Motor neuron (in vitro differentiated cells): ENCODE measurements at regions not wholly inside any gene's neighbourhood (a gene's known extent, or its start where the extent isn't known, plus 50 kb on each side); places are given as distances from the start of the nearest gene placed in this dataset.
"Not testable (repeated sequence)": the region's sequence is repeated elsewhere in the genome, so short reads cannot be mapped to it uniquely, and the experiment has no call there.

ENCODE experiments used
- ATAC-seq, 8 experiments: fragments of 200-7000 bp; cut with Tn5 transposase; replicated peaks in 6 of 8; 2 replicates each; pipeline ENCODE4 v1.8.0; 2021; ENCODE audit warnings: mild to moderate bottlenecking in 8 of 8, moderate library complexity in 8 of 8
- H3K27ac ChIP-seq, 2 donors: fragments of 250-450 bp; sonication (Bioruptor Pico); 2 replicates each; pipeline ENCODE4 v1.9.0; 2021; ENCODE audit warnings: antibody characterized with exemption in 2 of 2, mild to moderate bottlenecking in 2 of 2, moderate library complexity in 1 of 2
- H3K4me1 ChIP-seq, 2 donors: fragments of 250-450 bp; sonication (Bioruptor Pico); replicated peaks in 1 of 2; 2 replicates each; pipeline ENCODE4 v1.6.1; 2021; ENCODE audit warnings: antibody characterized with exemption in 2 of 2, mild to moderate bottlenecking in 2 of 2, moderate library complexity in 1 of 2
- H3K4me3 ChIP-seq, 5 donors: fragments of 250-450 bp; sonication (Bioruptor Pico); 2 replicates each; pipeline ENCODE4 v1.9.0; 2021; ENCODE audit warnings: antibody characterized with exemption in 5 of 5, mild to moderate bottlenecking in 5 of 5, moderate library complexity in 4 of 5
- WGBS, 10 experiments: fragments of 450-650 bp; shearing (Covaris generic); methylation state at CpG; one replicate each; pipeline ENCODE4 v1.0.0; 2022; 5-methylcytosine and 5-hydroxymethylcytosine counted together
- in situ Hi-C, 9 experiments: fragments of 400-800 bp; cut with MboI; loops; one replicate each; pipeline ENCODE4 v1.15.0; 2021; ENCODE audit warnings: low sequenced_read_pairs in 9 of 9, low pct_unique_long_range_greater_than_20kb in 2 of 9; ENCODE audit not compliant: unreplicated experiment in 9 of 9

DNA sequence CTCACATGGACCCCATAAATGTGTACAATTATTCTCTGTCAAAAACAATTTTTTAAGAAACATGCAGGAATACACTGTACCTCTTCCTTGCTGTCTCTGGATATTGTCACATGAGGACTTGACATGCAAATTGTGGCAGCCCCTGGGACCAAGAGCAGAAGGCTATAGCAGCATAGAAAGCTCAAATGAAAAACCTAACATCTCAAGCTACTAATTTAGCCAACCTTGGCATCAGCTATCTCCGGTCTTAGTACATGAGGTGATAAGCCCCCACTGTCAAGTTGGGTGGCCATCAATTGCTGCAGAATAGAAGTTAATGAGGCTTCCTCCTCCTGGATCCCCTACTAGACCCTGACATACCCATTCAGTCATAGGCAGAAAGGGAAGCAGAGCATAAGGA is 101.0 kb upstream of the CLEC6A start:
- in situ Hi-C loops: not testable (repeated sequence)

DNA sequence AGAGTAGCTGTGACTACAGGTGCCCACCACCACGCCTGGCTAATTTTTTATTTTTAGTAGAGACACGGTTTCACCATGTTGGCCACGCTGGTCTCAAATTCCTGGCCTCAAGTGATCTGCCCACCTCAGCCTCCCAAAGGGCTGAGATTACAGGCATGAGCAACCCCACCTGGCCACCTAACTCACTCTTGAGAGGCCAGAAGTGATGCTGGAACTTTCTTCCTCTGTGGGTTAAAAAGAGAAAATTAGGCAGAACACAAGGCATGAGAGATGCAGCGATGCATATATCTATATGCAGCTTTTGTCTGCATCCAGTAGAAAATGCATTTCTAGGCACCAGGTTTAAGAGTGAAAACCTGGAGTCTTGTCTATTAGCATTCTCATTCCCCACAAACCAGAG is 100.2 kb upstream of the CLEC6A start:
- H3K4me1 ChIP-seq, in situ Hi-C loops, H3K4me3 ChIP-seq, H3K27ac ChIP-seq, ATAC-seq: not testable (repeated sequence)
- 5 to 62% (median 38%) methylated on average over 2 to 4 of the region's 4 CpGs; no CpG with 5 or more reads in 6 of the 10 experiments for WGBS, 10 experiments

More for the DNA sequence above, 101.0 kb upstream of the CLEC6A start:
- not testable (repeated sequence) for H3K4me1 ChIP-seq, H3K4me3 ChIP-seq, ATAC-seq, H3K27ac ChIP-seq
- WGBS, 10 experiments: 0 to 100% (median 57%) methylated on average over 1 of the region's 1 CpG; no CpG with 5 or more reads in 7 of the 10 experiments

DNA sequence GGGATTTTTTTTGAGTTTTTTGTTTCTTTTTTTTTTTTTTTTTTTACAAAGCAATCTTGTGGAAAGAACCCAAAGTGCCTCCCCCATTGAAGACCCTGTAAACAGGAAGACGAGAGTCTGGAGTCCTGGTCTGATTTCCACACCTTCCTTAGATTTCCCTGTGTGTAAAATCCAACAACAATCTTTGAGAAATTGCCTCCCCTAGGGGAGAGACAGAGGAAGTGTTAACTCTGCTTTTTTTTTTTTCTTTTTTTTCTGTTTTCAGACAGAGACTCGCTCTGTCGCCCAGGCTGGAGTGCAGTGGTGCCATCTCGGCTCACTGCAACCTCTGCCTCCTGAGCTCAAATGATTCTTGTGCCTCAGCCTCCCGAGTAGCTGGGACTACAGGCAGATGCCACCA is 82.0 kb upstream of the CLEC6A start:
- H3K4me1 ChIP-seq, in situ Hi-C loops, ATAC-seq, H3K27ac ChIP-seq, H3K4me3 ChIP-seq: not testable (repeated sequence)
- 0 to 83% (median 43%) methylated on average over 1 to 3 of the region's 5 CpGs; no CpG with 5 or more reads in 5 of the 10 experiments for WGBS, 10 experiments

DNA sequence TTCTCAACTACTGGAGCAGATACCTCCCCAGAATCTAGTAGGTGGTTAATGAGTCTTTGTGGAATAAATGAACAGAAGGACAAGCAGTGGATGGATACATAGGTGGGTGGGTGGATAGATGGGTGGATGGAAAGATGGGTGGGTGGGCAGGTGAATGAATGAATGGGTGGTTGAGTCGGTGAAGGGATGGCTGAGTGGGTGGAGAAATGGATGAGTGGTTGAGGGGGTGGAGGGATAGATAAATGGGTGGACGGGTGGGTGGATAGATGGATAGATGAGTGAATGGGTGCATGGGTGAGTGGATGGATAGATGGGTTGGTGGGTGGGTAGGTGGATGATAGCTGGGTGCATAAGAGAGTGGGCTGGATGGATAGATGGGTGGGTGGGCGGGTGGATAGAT is 80.6 kb upstream of the CLEC6A start:
- ATAC-seq, H3K4me1 ChIP-seq, H3K27ac ChIP-seq, in situ Hi-C loops, H3K4me3 ChIP-seq: not testable (repeated sequence)
- WGBS, 10 experiments: no CpG with 5 or more reads among the region's 3 CpGs

DNA sequence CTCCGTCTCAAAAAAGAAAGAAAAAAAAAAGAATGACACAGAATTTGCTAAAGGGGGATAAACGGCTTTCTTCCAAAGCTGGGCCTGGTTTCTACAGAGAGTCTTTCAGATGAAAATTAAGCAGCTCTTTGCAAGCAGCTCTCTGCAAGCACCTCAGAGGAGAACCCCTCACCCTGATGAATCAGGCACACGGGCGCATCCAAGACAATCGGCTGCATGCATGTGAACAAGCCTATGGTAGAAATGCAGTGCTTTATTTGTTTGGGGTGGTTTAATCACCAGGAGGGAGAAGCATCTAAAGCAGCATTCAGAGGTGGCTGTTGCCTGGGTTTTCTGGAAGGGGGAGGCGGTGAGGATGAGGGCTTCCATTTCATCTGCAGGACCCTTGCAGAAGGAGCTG is 78.0 kb upstream of the CLEC6A start:
- ATAC-seq, H3K4me1 ChIP-seq, H3K4me3 ChIP-seq, in situ Hi-C loops, H3K27ac ChIP-seq: not testable (repeated sequence)
- 0 to 56% (median 17%) methylated on average over 1 to 4 of the region's 6 CpGs; no CpG with 5 or more reads in 4 of the 10 experiments for WGBS, 10 experiments

DNA sequence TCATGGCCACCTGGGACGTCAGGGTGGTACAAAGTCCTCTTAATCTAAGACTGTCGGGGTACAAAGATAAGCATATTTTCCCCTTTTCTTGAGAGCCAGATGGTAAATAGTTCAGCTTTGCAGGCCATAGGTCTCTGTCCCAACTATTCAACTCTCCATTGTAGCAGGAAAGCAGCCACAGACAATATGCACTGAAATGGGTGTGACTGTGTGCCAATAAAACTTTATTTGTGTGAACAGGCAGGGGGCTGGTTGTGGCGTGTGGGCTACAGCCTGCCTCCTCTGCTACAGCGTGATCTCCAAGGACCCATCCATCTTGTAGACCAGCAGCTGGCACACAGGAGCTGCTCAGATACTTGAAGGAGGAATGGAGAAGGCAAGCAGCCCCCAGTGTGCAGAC is 73.2 kb upstream of the CLEC6A start:
- H3K4me3 ChIP-seq, ATAC-seq, H3K27ac ChIP-seq, in situ Hi-C loops, H3K4me1 ChIP-seq: not testable (repeated sequence)
- WGBS, 10 experiments: 90 to 100% methylated on average over 1 to 2 of the region's 4 CpGs; no CpG with 5 or more reads in 8 of the 10 experiments

DNA sequence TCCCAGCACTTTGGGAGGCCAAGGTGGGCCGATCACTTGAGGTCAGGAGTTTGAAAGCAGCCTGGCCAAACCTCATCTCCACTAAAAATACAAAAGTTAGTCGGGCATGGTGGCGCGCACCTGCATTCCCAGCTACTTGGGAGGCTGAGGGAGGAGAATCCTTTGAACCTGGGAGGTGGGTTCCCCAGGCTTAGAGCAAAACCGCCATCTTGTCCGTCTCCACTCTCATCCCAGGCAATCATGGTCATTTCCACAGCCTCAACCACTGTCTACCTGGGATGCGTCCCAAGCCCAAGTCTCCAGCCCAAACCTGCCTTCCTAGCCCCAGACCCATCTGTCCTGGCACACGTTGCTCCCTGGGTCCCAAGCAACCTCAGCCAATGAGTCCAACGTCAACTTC is 71.1 kb upstream of the CLEC6A start:
- ATAC-seq, H3K4me3 ChIP-seq, H3K27ac ChIP-seq, H3K4me1 ChIP-seq, in situ Hi-C loops: not testable (repeated sequence)
- 100% methylated on average over 1 to 3 of the region's 9 CpGs; no CpG with 5 or more reads in 7 of the 10 experiments for WGBS, 10 experiments

DNA sequence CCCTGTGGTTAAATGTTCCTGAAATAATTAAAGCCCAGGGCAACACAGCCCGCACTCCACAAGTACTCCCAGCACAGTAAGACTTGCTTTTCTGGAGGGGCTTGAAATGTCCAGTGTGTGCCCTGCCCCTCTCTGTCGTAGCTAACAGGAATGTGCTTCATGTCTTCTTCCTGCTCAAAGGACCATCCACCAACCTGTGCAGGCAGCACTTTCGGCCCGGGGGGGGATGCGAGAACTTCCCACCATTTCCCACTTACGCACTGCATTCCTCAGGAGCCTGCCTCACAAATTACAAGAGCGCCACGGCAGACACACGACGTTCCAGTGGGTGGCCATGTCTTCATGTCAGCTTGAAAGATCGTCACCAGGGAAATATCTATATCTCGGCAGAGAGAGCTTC is 70.3 kb upstream of the CLEC6A start:
- in situ Hi-C loops, ATAC-seq, H3K27ac ChIP-seq, H3K4me1 ChIP-seq, H3K4me3 ChIP-seq: not testable (repeated sequence)
- 96 to 100% methylated on average over 1 to 3 of the region's 12 CpGs; no CpG with 5 or more reads in 8 of the 10 experiments for WGBS, 10 experiments

DNA sequence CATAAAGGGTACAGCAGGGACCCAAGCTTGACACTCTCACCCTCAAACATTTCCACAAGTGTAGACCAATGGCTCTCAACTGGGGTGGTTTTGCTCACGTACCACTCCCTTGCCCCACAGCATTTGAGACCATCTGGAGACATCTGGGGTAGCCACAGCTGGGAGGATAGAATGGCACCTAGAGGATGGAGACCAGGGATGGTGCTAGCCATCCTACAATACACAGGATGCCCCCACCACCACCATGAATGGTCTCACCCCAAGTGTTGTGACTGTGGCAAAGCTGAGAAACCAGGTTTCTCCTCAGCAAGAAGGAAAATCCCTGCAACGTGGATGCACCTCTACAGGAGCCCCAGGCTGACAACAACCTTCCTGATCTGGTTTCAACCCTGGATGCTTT is 69.1 kb upstream of the CLEC6A start:
- H3K4me3 ChIP-seq, H3K4me1 ChIP-seq, H3K27ac ChIP-seq, in situ Hi-C loops, ATAC-seq: not testable (repeated sequence)
- no CpG with 5 or more reads among the region's 2 CpGs for WGBS, 10 experiments

DNA sequence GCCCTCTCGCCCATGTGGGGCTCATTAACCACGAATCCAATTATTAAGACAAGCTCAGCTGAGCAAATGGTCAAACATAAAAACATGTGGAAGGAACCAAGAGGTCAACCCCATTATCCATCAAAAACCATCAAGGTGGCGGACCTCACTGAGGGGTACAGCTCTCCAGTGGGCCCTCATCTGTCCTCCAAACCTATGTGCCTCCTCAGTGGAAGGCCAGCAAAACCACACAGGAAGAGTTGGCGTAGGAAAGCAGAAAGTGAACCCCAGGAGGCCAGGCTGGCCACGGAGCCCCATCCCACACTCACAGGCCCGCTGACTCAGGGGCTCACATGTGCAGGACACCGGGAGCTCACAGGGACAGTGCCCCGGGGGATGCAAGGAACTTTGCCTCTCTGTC is 66.5 kb upstream of the CLEC6A start:
- WGBS, 10 experiments: 68 to 90% methylated on average over 2 to 4 of the region's 8 CpGs; no CpG with 5 or more reads in 8 of the 10 experiments
- H3K27ac ChIP-seq, in situ Hi-C loops, ATAC-seq, H3K4me1 ChIP-seq, H3K4me3 ChIP-seq: not testable (repeated sequence)

DNA sequence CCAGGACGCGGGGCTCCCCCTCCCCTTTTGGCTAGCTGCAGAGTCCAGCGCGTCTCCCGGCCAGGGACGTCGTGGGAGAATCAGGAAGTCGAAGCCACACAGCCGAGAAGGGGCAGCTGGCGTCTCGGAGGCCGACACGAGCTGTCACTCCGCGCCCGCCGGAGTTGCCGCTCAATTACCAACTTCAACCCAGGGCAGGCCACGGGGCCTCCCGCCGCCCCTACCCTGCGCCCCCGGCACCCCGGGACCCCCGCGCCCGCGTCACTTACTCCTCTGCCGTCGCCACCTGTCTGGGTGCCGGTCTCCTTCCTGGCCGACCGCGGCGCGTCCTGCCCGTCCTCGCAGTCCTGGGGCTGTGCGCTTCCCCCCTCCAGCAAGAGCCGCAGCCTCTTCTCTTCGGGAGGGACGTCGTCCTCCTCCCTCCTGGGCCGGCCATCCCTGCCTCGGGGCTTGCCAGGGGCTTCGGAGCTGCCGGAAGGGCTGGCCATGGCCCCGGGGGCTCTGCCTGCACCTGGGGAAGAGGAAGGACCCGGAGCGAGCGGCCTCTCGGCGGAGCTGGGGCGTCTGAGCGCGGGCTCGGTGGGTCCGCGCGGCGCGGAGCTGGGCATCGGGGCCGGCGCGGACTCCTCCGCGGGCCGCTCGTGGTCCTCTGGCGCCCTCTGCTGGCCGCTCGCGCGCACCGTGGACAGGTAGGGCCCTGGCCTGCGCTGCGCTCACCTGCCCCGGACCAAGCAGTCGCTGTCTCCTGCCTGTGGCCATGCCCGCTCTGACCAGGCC is 65.6 kb upstream of the CLEC6A start:
- ATAC-seq: peak in 6 of 8 experiments; percentile 37 to 68 (median 58)
- WGBS, 10 experiments: no CpG with 5 or more reads among the region's 81 CpGs
- peak overlapping the region; percentile 28 to 41 (median 34) for H3K4me3 ChIP-seq
- H3K27ac ChIP-seq, in situ Hi-C loops, H3K4me1 ChIP-seq: not testable (repeated sequence)

DNA sequence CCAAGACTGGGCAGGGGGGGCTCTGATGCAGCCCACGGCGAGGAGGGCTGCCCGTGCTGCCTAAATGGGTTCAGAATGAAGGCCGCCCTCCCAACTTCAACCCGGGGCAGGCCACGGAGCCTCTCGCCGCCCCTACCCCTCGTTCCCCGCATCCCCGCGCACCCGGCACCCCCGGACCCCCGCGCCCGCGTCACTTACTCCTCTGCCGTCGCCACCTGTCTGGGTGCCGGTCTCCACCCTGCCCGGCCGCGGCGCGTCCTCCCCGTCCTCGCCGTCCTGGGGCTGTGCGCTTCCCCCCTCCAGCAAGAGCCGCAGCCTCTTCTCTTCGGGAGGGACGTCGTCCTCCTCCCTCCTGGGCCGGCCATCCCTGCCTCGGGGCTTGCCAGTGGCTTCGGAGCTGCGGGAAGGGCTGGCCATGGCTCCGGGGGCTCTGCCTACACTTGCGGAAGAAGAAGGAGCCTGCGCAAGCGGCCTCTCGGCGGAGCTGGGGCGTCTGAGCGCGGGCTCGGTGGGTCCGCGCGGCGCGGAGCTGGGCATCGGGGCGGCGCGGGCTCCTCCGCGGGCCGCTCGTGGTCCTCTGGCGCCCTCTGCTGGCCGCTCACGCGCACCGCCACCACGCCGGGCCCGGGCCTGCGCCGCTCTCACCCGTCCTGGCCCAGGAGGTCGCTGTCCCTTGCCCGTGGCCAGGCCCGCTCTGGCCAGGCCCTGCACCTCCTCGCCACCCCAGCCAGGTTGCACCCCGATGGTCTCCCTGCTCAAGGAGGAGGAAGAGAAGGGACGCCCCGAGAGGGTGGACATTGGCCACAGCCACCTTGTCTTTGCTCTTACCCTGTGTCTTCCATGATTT is 59.3 kb upstream of the CLEC6A start:
- H3K4me1 ChIP-seq, in situ Hi-C loops, H3K27ac ChIP-seq: not testable (repeated sequence)
- H3K4me3 ChIP-seq: peak overlapping the region; percentile 49 to 88 (median 51)
- ATAC-seq: peak; percentile 85 to 100 (median 95)
- WGBS, 10 experiments: 0% methylated on average over 2 of the region's 79 CpGs; no CpG with 5 or more reads in 9 of the 10 experiments

DNA sequence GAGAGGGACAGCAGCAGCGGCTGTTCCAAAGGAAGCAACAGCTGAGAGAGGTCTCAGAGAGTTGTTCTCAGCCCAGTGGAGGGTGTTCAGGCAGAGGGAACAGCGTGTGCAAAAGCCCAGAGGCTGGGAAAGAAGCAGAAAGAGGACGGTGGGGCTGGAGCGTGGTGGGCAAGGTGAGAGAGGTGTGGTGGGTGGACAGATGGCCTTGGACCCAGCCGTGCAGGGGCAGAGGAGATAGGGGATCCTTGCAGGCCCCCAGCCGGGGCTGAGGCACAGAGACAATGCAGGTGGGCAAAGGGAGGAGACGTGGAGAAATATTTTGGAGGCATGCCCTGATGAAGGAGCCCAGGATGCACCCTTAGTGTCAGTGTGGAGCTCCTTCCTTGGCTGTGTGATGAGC is 58.4 kb upstream of the CLEC6A start:
- 100% methylated on average over 1 of the region's 7 CpGs; no CpG with 5 or more reads in 9 of the 10 experiments for WGBS, 10 experiments
- ATAC-seq, in situ Hi-C loops, H3K4me1 ChIP-seq, H3K27ac ChIP-seq, H3K4me3 ChIP-seq: not testable (repeated sequence)
